Islet of Langerhans (tissue), 1 donor: ENCODE measurements at regions not wholly inside any gene's neighbourhood (a gene's known extent, or its start where the extent isn't known, plus 50 kb on each side); places are given as distances from the start of the nearest gene placed in this dataset.
"Not testable (repeated sequence)": the region's sequence is repeated elsewhere in the genome, so short reads cannot be mapped to it uniquely, and the experiment has no call there.

ENCODE experiments used
- FAIRE-seq: peaks from one replicate; lab custom pipeline; 2011; peaks lifted over from hg19 to GRCh38; lab: Jason Lieb, UNC

DNA sequence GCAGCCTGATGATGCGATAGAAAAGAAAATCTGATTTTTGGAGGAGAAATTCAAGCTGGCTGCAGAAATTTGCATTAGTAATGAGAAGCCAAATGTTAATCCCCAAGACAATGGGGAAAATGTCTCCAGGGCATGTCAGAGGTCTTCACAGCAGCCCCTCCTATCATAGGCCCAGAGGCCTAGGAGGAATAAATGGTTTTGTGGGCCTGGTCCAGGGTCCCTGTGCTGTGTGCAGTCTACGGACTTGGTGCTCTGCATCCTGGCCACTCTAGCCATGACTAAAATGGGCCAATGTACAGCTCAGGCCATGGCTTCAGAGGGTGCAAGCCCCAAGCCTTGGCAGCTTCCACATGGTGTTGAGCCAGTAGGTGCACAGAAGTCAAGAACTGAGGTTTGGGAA lies 303.8 kb upstream of the SEMA3C start:
- not testable (repeated sequence) for FAIRE-seq

DNA sequence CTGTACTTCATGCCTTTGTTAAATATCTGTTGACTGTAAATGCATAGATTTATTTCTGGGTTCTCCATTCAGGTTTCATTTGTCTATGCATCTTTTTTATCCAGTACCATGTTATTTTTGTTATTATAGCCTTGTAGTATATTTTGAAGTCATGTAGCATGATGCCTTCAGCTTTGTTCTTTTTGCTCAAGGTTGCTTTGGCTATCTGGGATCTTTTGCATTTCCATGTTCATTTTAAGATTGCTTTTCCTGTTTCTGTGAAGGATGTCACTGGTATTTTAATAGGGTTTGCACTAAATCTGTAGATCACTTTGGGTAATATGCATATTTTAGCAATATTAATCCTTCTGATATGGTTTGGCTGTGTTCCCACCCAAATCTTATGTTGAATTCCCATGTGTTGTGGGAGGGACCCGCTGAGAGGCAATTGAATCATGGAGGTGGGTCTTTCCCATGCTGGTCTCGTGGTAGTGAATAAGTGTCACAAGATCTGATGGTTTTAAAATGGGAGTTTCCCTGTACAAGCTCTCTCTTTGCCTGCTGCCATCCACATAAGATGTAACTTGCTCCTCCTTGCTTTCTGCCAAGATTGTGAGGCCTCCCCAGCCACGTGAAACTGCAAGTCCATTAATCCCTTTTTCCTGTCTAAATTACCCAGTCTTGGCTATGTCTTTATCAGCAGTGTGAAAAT lies 302.8 kb upstream of the SEMA3C start:
- FAIRE-seq = no peak

DNA sequence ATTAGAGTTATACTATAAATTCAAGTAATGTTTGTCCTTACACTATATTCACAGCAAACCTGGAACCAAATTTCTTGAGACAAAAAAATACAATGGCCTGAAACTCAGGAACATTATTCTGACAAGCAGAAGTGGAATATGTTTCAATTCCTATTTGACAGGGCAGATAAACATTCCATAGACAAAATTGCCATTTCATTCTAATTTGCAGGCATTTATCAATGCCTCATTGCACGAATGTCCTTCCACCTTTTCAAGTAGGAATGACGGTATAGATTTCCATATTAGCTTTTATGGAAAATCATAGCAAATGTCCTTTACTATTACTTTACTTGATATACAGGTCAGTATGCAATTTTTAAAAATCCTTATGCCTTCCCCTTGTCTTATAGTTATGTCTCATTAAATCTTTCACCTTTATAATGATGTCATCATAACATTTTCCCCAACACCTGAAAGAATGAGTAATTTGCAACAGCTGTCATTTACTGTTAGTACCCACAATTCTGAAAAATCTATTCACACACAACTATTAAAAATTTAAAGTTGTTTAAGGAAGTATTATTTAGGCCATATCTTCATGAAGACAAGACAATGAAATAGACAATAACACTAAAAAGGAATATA lies 299.7 kb upstream of the SEMA3C start:
- no peak for FAIRE-seq

DNA sequence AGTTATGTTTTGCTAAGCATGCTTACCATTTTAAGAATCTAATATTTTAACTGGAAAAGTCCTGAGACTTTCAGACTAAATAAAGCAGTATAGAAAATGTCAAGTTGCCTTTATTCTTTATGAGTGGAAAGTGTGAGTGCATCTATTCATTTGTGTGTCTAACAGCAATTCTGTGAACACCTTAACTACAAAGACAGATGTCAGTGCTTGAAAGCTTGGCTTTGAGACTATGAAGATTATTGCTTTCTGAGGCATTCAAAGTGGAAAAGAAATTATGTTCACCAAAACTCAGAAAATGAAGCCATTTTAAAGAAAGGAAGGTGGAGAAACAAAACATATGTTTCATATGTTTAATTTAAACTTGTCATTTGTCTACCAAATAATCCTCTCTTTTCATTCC lies 294.5 kb upstream of the SEMA3C start:
- FAIRE-seq = no peak

DNA sequence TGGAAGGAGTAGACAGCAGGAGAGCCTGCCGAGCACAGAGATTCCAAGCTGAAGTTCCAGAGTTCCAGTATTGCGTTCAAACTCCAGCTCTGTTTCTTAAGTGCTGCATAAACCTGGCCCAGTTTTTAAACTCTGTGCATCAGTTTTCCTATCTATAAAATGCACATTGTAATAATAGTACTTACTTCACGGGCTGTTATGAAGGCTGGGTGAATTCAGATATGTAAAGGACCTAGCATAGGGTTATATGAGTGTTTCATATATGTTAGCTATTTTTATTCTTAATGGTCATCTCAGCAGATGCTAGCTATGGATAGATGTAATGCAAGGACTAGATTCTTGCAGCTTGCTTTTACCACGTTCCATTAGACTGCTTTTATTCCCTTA lies 293.1 kb upstream of the SEMA3C start:
- FAIRE-seq = no peak

DNA sequence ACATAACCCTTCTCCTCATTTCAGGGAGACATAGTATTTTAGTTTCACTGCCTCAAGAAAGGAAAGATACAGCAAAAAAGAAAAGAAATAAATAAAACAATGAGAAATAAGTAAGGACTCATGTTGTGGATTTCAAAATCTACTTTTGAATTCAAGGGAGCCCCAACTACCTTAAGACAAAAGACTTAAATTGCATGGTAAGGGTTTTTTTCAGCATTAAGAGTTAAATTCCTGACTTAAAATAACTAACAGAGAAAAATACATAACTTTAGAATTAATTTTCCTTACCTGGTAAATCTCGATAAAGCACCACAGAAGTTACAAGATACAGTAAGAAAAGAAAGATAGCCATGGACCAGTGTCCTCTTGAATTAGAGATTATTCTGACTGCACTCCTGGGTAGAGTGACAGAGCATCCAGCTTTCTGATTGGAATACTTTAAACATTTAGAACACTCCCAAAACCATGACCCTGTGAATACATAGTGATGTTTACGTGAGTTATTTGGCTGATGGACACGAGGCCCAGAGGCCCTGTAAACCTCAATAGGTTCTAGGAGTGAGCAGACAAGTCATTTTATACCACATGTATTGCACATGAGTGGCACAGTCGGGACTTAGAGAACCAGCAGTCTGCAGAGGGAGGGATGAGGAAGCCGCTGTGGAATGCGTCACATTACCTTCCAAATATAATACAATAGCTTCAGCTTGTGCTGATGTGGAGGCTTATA lies 292.5 kb upstream of the SEMA3C start:
- FAIRE-seq = no peak

DNA sequence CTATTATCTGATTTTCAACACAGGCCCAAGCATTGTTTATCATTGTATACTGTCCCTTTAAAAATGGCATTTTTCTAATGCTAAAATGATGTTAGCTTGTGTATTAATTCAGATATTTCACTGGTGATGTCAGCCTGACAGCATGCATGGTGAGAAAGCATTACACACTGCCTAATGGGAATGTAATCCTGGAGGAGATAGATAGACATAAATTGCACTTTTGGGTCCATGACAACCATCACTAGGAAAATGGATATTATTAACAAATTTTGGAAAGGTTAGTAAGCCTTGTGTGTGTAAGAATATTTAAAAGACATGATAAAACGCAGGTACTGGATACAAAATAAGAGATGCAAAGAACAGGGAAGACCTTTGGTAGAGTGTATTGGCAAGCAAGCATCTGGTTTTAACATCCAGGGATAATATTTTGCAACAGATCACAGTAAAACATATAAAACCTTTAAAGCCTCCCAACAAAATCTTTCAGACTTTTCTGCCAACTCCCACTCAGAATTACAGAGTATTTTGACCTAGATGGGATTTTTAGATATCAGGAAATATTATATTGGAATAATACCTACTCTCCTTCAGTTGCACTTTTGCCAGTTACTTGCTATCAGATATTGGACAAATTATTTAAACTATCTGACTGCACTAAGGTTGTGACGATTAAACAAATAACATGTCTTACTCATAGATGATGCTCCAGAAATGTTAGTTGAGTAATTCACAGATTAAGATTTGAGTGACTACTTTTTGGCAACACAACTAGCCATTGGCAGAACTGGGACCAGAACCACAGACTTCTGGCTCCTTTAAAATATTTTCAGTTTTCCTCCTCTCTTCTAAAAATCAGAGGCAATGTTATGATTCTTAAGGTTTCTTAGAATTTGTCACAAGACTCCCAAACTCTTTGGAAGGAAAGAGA lies 291.6 kb upstream of the SEMA3C start:
- FAIRE-seq = no peak

DNA sequence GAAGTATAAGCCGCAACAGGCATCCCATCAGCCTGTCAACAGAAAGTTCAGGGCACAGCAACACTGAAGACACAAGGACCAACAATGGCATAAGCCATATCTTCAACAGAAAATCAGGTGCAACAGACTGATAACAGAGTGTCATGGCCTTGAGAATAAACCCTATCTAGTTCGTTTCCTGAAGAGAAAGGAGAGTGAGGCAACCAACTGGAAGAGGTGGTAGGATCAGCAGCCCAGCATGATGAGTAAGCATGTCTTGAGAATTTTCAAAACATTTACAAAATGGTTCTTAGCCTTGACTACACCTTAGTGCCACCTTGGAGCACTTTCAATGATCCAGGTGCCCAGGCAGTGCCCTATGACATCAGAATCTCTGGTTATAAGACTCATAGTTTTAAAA lies 290.2 kb upstream of the SEMA3C start:
- no peak for FAIRE-seq

DNA sequence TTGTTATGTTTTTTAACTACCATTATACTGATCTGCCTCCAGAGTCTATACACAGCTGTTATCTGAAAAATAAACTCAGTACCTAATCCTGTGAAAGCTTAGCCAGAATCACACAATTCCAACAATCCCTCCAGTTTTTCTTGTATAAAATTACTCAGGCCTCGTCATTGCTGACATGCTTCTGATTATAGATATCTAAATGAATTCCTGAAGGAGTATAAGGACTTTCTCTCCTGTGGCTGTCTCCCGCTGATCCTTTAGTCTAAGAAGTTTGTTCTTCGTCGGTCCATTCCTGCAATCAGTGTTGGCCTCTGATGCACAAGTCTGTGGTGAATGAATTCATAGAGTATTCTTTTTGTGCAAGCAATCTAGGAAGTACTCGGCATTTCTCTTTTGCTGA lies 288.9 kb upstream of the SEMA3C start:
- FAIRE-seq = no peak

DNA sequence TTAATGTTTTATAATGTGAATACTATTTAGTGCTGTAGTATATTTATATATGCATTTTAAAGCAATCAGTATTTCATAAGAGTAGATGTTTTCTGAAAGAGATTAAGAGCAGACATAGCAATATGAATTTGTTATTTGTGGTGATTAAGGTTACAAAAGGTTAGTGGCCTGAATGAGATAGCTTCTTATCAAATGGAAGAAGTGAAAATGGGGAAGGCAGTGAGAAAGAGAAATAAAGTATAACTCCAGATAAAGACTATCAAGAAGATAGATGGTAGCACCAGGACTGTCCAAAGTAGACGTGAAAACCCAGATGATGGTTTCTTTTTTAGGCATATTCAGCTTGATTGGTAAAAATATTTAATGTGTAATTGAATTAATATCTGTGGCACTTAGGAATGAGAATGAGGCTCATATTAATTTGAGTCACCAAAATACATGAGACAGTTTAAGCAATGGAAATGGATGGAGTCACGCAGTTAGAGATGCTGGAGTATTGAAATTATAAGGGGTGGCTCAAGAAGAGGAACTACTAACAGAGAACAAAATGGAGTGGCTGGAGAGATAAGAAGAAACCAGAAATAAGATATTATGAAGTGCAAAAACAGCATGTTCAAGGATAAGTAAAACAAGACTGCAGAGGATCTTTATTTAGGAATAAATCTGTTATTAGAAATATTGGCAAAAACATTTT lies 288.0 kb upstream of the SEMA3C start:
- FAIRE-seq = no peak

DNA sequence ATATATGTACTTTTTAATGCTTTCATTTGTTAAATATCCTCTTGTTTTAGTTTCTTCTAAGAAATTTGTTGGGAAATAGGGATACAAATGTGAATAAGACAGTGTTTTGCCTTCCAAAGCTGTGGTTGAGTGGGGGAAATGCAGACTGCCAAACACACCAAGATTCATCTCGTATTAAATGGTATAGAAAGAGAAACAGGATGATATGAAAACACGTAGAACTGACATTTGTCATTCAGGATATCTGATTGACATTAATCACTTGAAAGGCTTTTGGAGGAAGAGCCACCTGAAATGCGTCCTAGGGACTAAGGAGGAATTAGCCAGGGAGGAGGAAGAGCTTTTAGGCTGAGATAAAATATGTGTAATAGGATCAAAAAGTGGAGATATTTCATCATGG lies 287.4 kb upstream of the SEMA3C start:
- no peak for FAIRE-seq

DNA sequence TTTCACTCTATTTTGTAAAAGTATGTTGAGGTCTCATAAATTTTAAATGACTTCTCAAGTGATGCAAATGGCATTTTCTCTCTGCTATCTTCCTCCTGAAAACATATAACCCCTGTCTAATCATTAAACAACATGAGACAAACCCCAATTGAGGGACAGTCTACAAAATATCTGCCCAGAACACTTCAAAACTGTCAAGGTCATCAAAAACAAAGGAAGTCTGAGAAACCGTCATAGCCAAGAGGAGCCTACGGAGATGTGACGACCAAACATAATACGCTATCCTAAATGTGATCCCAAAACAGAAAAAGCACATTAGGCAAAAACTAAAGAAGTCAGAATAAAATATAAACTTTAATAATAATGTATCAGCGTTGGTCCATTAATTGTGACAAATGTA lies 282.3 kb upstream of the SEMA3C start:
- FAIRE-seq = no peak

DNA sequence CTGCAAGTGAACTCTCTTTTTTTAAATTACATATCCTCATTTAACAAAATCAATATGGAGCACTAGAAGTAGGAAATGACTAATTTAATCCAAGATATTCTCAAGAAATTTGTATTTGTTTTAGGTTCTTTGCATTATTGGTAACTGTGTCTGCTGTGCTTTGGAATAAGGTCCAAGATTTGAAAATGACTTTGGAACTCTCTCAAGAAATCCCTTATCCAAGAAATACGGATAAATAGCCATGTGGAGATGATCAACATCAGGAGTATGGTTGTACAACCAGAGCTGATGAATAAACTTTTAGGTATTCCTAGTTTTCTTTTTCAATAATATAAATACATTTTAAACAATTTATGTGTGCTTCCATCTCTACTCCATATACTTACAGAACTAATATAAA lies 279.9 kb upstream of the SEMA3C start:
- no peak for FAIRE-seq

DNA sequence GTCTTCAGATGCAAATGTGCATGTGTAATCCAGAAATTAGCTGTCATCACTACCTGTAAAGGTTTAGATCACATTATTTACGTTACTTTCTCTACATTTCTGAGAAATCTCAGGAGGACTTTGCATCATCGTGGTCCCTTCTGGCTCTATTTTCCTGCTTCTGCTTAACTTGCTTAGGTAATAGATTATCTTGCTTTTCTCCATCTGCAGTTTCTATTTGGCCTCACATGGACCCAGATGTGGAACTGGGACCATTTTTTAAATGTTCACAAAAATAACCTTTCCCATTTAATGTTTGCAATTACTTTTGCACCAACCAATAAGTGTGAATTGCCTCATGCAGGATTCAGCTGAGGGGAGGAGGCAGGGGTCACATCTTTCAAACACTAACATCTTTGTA lies 278.4 kb upstream of the SEMA3C start:
- no peak for FAIRE-seq

DNA sequence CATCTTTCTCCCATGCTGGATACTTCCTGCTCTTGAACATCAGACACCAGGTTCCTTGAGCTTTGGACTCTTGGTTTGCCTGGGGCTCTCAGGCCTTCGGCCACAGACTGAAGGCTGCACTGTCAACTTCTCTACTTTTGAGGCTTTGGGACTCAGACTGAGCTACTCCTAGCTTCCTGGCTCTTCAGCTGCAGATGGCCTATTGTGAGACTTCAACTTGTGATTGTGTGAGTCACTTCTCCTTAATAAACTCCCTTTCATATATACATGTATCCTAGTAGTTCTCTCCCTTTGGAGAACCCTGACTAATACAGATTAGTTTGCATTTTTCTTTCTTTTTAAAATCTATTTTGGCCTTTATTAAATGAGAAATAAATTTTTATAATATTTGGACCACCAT lies 276.2 kb upstream of the SEMA3C start:
- FAIRE-seq = no peak

DNA sequence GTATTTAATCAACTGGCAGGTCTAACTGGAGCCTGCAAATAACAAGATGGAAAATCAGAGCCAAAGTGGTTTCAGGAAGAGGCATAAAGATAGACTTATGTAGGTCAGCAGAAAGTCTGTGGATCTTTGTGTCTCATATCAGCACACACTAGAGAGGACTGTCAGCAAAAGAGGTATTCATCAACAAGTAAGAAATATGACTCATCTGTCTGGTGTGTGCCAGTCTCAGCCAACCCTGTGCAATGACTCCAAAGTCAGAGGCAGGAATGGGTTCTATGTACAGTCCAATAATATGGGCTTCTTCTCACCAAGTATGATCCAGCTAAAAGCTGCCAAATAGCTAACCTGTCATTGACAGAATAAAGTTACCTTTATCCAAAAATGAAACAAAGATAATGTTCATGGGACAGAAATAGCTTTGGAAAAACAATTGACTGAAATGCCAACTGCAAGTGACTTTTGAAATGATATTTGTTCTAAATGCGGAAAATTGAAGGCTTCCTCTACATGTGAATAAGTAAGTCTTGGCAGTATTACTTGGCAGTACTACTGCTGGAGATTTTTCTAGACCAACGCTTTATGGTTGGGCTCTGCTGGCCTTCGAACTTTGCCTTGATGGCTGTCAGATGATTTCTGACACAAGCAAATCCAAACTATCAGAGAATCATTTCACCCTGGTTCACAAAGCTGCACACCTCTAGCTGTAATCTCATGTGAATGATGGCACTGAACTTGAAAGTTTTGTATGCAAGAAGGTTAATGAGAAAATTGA lies 272.3 kb upstream of the SEMA3C start:
- FAIRE-seq = no peak

DNA sequence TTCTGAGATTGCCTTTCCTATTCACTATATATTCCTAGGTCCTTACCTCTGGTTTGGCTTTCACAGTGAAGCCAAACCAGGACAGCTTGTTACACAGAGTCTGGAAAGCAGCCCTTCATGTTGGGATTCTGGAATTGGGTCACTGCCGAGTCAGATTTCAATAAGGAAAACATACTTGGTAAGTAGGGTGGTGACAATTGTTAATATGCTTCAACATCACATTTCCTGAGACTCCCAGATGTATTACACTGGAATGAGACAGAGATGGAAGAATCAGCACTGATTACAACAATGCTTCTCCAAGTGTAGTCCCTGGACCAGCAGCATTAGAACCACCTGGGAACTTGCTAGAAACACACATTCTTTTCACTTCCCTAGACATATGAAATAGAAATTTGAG lies 268.9 kb upstream of the SEMA3C start:
- FAIRE-seq = no peak

DNA sequence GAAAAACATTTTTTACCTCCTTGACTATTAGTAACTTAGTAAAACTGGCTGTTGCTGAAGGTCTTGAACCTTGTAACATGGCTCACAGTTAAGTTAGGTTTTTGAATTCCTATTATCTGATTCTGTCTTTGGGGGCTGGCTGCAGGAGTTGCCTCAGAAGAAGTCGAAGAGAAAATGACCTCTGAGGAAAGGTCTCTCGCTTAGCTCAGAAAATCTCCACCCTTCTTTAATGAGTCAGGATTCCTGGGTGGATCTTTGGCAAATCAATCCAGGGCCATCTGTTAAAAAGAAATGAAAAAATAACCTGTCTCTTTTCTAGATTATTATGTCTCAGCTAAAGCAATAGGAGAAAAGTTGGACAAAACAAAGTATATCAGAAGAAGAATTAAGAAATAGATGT lies 267.8 kb upstream of the SEMA3C start:
- no peak for FAIRE-seq

DNA sequence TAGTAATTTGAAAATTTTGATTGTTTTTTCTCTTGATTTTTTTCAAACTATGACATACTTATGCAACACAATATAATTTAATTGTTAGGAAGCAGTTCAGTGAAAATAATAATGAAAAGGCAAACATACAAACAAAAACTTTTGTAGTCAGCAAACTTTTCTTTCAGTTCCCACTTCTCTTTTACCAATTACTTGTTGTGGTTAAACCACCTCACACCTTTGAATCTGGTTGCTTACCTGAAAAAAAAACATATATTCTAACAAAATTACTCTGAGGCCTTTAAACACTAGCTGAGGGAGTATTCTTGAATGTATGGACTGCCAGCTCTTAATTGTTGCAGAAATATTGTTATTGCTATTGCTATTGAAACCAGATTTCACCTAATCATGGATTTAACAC lies 266.2 kb upstream of the SEMA3C start:
- FAIRE-seq = no peak

DNA sequence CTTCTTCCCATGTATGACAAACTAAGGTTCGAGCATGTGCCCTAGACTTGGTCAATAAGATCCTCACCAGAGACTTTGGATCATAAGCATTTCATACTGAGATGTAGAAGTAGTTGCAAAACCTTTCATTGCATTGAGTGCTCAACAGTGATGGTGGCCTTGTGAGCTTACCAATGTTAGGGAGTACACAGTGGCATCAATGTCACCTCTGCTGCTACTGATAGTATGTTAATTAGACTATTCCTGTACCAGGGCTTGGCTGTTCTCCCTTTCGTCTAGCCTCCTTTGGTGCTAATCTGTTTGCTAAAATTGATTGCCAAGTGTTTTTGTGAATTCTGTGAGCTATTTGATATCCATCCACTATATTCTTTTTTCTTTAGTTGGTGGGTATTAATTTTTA lies 264.5 kb upstream of the SEMA3C start:
- FAIRE-seq = no peak

DNA sequence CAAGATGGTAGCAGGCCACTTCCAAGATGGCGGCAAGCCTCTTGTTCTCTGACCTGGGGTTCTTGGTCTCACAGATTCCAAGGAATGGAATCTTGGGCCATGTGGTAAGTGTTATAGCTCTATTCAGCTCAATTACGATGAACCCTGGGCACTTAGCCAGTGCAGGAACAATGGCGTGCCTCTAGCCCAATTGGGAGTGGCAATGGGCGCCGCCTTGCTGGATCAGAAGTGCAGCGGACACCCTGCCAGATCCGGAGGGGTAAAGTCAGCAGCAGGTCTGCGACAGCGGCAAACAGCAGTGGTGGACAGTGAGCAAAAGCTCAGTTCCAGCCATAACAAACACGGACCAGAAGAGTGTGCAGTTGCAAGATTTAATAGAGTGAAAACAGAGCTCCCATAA lies 263.2 kb upstream of the SEMA3C start:
- not testable (repeated sequence) for FAIRE-seq
